Retinal pigment epithelial cell (primary cell): ENCODE measurements at regions not wholly inside any gene's neighbourhood (a gene's known extent, or its start where the extent isn't known, plus 50 kb on each side); places are given as distances from the start of the nearest gene placed in this dataset.

Source experiments
- DNase-seq: peaks from one replicate; pipeline ENCODE4 v3.0.0-alpha.2; 2010; ENCODE audit warnings: low read depth
- H3K4me3 ChIP-seq: 2 replicates; pipeline ENCODE4 v1.5.1; 2011; ENCODE audit warnings: mild to moderate bottlenecking, low read length, control low read depth, moderate library complexity
- TF ChIP-seq, protein P1 (sequence below): conservative IDR thresholded peaks from 2 replicates; pipeline ENCODE4 v1.5.1; 2011; ENCODE audit warnings: low read depth, low read length, control low read depth, inconsistent platforms

DNA sequence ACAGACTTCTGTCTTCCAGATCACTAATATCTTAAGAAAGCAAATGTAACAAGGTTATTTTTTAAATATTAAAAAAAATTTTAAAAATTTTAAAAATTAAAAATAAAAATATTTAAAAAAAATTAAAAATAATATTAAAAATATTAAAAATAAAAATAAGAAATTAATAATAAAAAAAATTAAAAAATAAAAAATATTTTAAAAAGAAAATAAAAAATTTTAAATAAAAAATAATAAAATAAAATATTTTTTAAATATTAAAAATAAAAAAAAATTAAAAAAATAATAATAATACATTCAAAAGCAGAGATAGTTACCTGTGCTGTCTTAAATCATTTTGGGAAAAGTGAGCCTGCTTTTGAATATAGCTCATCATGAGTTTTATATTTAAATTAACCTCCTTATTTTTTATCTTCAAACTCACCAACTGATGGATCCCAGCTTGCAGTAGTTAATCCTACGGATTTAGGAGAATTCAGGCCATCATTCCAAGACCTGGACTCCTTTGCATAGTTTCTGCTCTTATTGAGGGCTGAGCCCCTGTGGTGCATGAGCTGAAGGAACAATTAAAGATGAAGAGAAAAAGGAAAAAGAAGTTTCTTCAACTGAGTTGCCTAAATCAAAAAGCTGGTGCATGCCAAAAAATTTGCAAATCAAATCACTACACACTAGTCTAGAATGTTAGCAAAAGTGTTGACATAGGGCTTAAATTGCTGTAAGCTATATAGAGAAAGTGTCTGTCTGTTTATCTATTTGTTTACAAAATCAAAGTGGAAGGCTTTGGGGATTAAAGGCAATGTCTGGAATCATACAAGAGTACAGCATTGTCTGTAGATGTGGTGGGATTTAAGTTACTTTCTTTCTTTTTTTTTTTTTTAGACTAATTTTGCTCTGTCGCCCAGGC is 50.5 kb upstream of the ZNF438 start:
- DNase-seq, result no peak
- TF ChIP-seq, protein P1, sequence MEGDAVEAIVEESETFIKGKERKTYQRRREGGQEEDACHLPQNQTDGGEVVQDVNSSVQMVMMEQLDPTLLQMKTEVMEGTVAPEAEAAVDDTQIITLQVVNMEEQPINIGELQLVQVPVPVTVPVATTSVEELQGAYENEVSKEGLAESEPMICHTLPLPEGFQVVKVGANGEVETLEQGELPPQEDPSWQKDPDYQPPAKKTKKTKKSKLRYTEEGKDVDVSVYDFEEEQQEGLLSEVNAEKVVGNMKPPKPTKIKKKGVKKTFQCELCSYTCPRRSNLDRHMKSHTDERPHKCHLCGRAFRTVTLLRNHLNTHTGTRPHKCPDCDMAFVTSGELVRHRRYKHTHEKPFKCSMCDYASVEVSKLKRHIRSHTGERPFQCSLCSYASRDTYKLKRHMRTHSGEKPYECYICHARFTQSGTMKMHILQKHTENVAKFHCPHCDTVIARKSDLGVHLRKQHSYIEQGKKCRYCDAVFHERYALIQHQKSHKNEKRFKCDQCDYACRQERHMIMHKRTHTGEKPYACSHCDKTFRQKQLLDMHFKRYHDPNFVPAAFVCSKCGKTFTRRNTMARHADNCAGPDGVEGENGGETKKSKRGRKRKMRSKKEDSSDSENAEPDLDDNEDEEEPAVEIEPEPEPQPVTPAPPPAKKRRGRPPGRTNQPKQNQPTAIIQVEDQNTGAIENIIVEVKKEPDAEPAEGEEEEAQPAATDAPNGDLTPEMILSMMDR, result no peak

DNA sequence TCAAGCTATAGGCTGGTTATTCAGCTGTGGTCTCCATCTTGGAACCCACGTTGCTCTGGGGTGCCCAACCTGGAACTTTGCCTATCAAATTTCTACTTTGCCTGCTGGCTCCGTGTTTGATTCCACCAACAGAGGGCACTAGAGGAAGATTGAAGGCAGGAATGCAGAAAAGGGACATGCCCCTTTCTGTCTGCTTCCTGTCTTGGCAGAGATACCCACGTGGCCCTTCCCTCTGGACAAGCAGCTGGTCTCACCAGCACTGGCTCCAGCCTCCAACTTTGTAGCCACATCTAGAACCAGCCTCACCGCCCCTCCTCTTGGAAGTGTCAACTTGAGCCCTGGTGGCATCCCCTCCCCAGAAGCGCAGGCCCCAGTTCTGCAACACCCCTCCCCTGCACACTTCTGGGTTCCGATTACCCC is 52.1 kb upstream of the ZNF438 start:
- no peak for DNase-seq
- TF ChIP-seq, protein P1, result peak; percentile 64
- H3K4me3 ChIP-seq, result no peak overlapping the region

More for the DNA sequence above, 50.5 kb upstream of the ZNF438 start:
- H3K4me3 ChIP-seq, result no peak overlapping the region

DNA sequence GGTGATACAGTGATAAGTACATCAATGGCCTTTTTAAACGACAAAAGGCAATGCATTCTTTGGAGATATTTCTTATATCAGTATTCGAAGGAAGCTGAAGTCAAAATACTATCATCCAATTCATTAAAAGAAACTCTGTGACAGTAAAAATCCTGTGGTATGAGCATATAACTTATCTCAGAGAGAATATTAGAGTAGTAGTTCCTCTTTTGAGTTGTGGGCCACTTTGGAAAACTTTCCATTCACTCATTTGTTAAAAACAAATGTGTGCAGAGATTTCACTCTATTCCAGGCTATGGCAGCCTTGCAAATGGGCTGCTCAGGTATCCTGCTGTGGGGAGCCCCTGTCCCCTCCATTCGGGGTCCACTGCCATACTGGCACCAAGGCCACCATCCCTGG is 55.3 kb upstream of the ZNF438 start:
- TF ChIP-seq, protein P1, result no peak
- no peak for DNase-seq

DNA sequence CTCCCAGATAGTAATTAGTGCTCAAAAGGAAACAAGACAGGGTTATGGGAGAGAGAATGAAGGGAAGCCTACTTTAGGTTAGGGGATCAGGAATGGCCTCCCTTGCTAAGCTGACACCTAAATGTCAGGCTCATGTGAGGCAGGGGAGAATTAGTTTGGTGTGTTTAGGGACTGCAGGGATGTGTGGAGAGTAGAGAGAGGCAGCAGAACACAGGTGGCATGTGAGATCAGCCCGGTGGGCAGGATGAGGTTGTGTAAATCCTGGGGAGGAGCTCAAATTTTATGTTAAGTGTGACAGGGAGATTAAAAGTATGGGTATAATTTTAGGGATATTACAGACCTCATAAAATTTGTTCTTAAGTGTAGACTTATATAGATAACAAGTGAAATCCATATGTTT is 56.2 kb upstream of the ZNF438 start:
- no peak for DNase-seq
- TF ChIP-seq, protein P1, result no peak

More for the DNA sequence above, 55.3 kb upstream of the ZNF438 start:
- H3K4me3 ChIP-seq, result no peak overlapping the region

DNA sequence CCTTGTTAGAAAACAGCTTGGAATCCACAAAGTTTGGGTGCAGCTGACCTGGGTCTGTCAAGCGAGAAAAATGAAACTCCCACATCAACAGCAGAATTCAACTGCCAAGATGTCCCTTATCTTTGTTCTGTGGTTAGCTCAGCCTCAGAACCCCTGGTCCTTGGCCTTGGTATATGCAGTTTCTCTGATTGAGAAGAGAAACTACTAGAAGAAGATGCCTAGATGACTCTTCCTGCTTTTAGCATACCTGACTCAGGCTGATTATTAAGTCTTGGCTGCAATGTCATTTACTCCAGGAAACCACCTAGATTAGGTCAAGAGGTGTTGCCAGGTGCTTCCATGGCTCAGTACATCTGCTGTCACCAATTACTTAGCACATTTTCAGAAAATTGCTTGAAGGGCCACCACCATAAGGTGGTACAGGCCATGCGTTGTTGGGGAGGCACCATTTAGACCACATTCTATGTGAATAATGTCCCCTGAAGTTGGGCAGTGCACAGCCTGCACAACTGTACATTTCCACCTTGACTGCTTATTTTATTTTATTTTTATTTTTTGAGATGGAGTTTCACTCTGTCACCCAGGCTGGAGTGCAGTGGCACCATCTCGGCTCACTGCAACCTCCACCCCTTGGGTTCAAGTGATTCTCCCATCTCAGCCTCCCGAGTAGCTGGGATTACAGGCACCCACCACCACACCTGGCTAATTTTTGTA is 59.4 kb upstream of the ZNF438 start:
- no peak overlapping the region for H3K4me3 ChIP-seq
- TF ChIP-seq, protein P1, result no peak
- no peak for DNase-seq

More for the DNA sequence above, 56.2 kb upstream of the ZNF438 start:
- no peak overlapping the region for H3K4me3 ChIP-seq

DNA sequence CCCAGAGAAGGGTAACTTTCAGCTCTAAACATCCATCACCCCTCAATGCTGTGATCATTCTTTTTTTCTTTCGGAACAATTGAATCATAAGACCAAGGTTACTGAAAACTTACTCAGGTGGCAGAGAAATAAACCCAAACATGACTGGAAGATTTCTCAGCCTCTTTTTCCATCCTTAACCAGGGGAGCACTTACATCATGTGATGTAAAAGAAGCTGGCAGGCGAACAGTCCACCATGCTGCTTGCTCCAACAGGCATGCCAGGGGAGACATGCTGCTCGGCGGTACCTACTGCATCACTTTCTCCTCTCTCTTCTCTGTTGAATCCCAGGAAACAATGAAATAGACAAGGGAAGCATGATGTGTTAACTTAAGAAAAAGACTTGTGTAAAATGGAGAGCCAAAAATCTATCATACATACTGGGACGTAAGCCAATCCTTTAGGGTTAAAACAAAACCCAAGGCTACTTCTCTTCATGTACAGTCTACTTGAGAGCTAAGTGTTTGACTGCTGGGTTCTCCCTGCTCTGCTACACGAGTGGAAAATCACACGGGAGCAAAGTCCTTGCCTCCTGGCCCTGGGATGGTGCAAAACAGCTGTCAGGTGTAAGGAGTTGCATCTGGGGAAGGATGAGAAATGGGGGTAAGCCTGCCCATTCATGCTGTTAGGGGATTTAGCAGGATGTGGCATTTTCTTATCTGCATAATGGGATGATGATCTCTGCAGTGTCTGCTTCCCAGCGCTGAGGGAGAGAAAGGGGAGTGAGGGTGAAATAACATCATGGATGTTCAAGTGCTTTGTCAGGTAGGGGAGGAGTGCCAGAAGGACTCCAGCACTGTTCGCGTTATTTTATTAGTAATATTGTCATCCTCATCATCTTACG is 64.3 kb upstream of the ZNF438 start:
- DNase-seq, result no peak
- no peak overlapping the region for H3K4me3 ChIP-seq
- TF ChIP-seq, protein P1, result no peak
